ENCODE measurements at regions not wholly inside any gene's neighbourhood (a gene's known extent, or its start where the extent isn't known, plus 50 kb on each side); places are given as distances from the start of the nearest gene placed in this dataset.
"Not testable (repeated sequence)": the region's sequence is repeated elsewhere in the genome, so short reads cannot be mapped to it uniquely, and the experiment has no call there.

DNA sequence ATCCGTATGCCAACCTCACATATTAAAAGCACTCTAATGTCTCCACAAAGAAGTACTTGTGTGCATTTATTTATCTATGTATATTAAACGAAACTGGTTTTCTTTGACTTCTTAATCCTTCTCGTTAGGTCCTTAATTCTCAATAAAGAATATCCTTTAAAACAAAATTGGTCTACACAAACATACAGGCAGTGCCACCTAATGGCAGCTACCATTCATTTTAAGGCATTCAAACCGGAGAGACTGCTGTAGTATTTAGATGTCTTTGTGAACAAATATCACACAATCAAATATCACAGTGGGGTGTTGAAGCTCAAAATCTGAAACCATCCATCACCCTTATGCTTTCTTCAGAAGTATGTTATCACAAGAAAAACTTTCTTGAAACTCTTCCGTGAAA is 96.6 kb upstream of the IRAK1BP1 start:
- TF ChIP-seq, protein P1, sequence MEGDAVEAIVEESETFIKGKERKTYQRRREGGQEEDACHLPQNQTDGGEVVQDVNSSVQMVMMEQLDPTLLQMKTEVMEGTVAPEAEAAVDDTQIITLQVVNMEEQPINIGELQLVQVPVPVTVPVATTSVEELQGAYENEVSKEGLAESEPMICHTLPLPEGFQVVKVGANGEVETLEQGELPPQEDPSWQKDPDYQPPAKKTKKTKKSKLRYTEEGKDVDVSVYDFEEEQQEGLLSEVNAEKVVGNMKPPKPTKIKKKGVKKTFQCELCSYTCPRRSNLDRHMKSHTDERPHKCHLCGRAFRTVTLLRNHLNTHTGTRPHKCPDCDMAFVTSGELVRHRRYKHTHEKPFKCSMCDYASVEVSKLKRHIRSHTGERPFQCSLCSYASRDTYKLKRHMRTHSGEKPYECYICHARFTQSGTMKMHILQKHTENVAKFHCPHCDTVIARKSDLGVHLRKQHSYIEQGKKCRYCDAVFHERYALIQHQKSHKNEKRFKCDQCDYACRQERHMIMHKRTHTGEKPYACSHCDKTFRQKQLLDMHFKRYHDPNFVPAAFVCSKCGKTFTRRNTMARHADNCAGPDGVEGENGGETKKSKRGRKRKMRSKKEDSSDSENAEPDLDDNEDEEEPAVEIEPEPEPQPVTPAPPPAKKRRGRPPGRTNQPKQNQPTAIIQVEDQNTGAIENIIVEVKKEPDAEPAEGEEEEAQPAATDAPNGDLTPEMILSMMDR (IDR thresholded peaks at IDR 0.05; ENCODE audit: borderline replicate concordance, insufficient read depth, low read depth, low read length) = no peak
- H3K4me3 ChIP-seq (ENCODE audit: low read depth, low read length) = no peak overlapping the region

GRCh38 chr6:78771586-78771985 is 95.8 kb upstream of the IRAK1BP1 start:
- TF ChIP-seq, protein P1 (IDR thresholded peaks at IDR 0.05; ENCODE audit: borderline replicate concordance, insufficient read depth, low read depth, low read length) = no peak
- no peak overlapping the region for H3K4me3 ChIP-seq (ENCODE audit: low read depth, low read length)

GRCh38 chr6:78781001-78781400 is 86.3 kb upstream of the IRAK1BP1 start:
- TF ChIP-seq, protein P1 (IDR thresholded peaks at IDR 0.05; ENCODE audit: borderline replicate concordance, insufficient read depth, low read depth, low read length) = no peak
- H3K4me3 ChIP-seq (ENCODE audit: low read depth, low read length) = no peak overlapping the region

DNA sequence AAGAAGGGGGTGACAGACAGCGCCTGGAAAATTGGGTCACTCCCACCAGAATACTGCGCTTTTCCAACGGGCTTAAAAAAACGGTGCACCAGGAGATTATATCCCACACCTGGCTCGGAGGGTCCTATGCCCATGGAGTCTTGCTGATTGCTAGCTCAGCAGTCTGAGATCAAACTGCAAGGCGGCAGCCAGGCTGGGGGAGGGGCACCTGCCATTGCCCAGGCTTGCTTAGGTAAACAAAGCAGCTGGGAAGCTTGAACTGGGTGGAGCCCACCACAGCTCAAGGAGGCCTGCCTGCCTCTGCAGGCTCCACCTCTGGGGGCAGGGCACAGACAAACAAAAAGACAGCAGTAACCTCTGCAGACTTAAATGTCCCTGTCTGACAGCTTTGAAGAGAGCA is 84.0 kb upstream of the IRAK1BP1 start:
- not testable (repeated sequence) for H3K4me3 ChIP-seq (ENCODE audit: low read depth, low read length)

GRCh38 chr6:78797270-78797669 is 70.1 kb upstream of the IRAK1BP1 start:
- H3K4me3 ChIP-seq (ENCODE audit: low read depth, low read length) = no peak overlapping the region
- TF ChIP-seq, protein P1 (IDR thresholded peaks at IDR 0.05; ENCODE audit: borderline replicate concordance, insufficient read depth, low read depth, low read length) = no peak

DNA sequence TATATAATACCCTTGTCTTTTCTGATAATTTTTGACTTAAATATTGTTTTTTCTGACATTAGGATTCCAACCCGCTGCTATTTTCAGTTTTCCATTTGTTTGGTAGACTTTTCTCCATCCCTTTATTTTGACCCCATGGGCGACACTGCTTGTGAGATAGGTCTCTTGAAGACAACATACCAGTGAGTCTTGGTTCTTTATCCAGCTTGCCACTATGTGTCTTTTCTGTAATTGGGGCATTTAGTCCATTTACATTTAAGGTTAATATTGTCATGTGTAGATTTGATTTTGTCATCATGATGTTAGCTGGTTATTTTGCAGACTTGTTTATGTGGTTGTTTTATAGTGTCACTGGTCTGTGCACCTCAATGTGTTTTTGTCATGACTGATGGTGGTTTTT is 67.7 kb upstream of the IRAK1BP1 start:
- TF ChIP-seq, protein P1 (IDR thresholded peaks at IDR 0.05; ENCODE audit: borderline replicate concordance, insufficient read depth, low read depth, low read length) = no peak
- H3K4me3 ChIP-seq (ENCODE audit: low read depth, low read length) = no peak overlapping the region

GRCh38 chr6:78806792-78807191 is 60.6 kb upstream of the IRAK1BP1 start:
- H3K4me3 ChIP-seq (ENCODE audit: low read depth, low read length) = not testable (repeated sequence)

DNA sequence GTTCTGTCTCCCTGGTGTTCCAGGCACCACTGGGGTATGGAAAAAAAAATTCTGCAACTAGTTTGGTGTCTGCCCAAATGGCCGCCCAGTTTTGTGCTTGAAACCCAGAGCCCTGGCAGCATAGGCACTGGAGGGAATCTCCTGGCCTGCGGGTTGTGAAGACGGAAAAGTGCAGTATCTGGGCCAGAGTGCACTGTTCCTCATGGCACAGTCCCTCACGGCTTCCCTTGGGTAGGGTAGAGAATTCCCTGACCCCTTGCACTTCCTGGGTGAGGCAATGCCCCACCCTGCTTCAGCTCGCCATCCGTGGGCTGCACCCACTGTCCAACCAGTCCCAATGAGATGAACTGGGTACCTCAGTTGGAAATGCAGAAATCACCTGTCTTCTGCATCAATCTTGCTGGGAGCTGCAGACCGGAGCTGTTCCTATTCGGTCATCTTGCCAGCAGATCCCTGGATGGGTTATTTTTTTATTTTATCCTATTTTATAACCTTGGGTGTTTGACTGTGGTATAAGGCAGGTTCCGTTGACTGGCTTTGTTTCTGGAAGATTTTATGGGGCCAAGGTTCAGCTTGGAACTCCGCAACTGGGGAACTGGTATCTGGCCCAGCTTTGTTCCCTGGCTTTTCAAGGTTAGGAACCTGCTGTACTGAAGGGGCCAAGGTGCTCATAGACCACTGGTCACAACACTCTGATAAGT is 59.5 kb upstream of the IRAK1BP1 start:
- H3K4me3 ChIP-seq (ENCODE audit: low read depth, low read length) = not testable (repeated sequence)

GRCh38 chr6:78808356-78808891 is 58.9 kb upstream of the IRAK1BP1 start:
- TF ChIP-seq, protein P1 (IDR thresholded peaks at IDR 0.05; ENCODE audit: borderline replicate concordance, insufficient read depth, low read depth, low read length) = no peak
- no peak overlapping the region for H3K4me3 ChIP-seq (ENCODE audit: low read depth, low read length)
